Heart left ventricle (tissue), 13 donors: ENCODE measurements at regions not wholly inside any gene's neighbourhood (a gene's known extent, or its start where the extent isn't known, plus 50 kb on each side); places are given as distances from the start of the nearest gene placed in this dataset.

Source experiments
- CTCF ChIP-seq, 12 donors: fragments of 200-600 bp; sonication (generic) in 4 of 12; IDR thresholded peaks; one replicate each; pipeline versions ENCODE4 v1.5.0 to v1.8.0; 2018 to 2022; ENCODE audit warnings: antibody characterized with exemption in 12 of 12, mild to moderate bottlenecking in 5 of 12
- POLR2A ChIP-seq, 2 donors: fragments of 450-650 bp; IDR thresholded peaks; one replicate each; pipeline ENCODE4 v1.6.1; 2017; ENCODE audit warnings: antibody characterized with exemption in 2 of 2, mild to moderate bottlenecking in 2 of 2, moderate library complexity in 2 of 2
- donor health status: ischemic (EF 13 %, LVEDD 7.1; RV severe dilation, severe dysfunction).
- donor health status: DM: no; HTN: yes; CAD: no.
- donor health status: DM: no; HTN: no; CAD: no.
- donor health status: ischemic (EF 25% LVEDD 6.9; RV normal size, moderate dysfunction).
- donor health status: ischemic (EF 25% LVEDD 5.7; RV mildly dilated, moderate dysfunction).
- donor health status: ischemic (EF 35%, LVEDD 5.7; RV mildly dilated, moderate dysfunction).
- donor health status: nonischemic (EF 11% LVEDD 7.7; RV severe dilation, severe dysfunction).
- donor health status: DM: yes; HTN: yes; CAD: no.
- donor health status: PGD.
- donor health status: ischemic (EF 29% LVEDD 5.4; RV normal size, mild dysfunction).
- donor health status: nonischemic (EF 23%, LVEDD 6.1; RV moderate dilation, normal function).

- TF ChIP-seq POLR2A (IDR thresholded peaks at IDR 0.05): no peak
- TF ChIP-seq CTCF (IDR thresholded peaks at IDR 0.05): no peak
Observed at GRCh38 chr10:61314273-61314672, 138.9 kb downstream of the TMEM26 start.
